AG04450 (cell line): ENCODE measurements at regions not wholly inside any gene's neighbourhood (a gene's known extent, or its start where the extent isn't known, plus 50 kb on each side); places are given as distances from the start of the nearest gene placed in this dataset.

ENCODE experiments used
- CTCF ChIA-PET: fragments of 300-600, 350-600 bp; formaldehyde crosslinking; extraction: SDS; loops from one replicate; lab custom pipeline; 2022; ENCODE audit warnings: antibody characterized with exemption, inconsistent platforms; lab: Charles Lee
- POLR2A ChIA-PET: fragments of 350-600 bp; formaldehyde crosslinking; extraction: SDS; loops from one replicate; lab custom pipeline; 2021; ENCODE audit warnings: antibody characterized with exemption, inconsistent platforms; lab: Yijun Ruan, JAX
- DNase-seq: peaks from one replicate; pipeline ENCODE4 v3.0.0-alpha.2; 2011; ENCODE audit warnings: low read depth, low spot score
- H3K27ac ChIP-seq: one replicate; pipeline ENCODE4 v1.5.1; 2012; ENCODE audit warnings: low read depth, low read length, control low read depth
- H3K27me3 ChIP-seq: one replicate; pipeline ENCODE4 v1.6.0; 2012; ENCODE audit warnings: low read length; ENCODE audit not compliant: control insufficient read depth, insufficient read depth
- H3K4me3 ChIP-seq: 2 replicates; pipeline ENCODE4 v1.5.1; 2011; ENCODE audit warnings: mild to moderate bottlenecking, low read depth, low read length, control low read depth
- H3K9me3 ChIP-seq: 2 replicates; pipeline ENCODE4 v1.5.1; 2012; ENCODE audit warnings: low read length; ENCODE audit not compliant: control insufficient read depth, insufficient read depth
- TF ChIP-seq, protein P1 (sequence below): IDR thresholded peaks from 2 replicates; pipeline ENCODE4 v1.5.1; 2011; ENCODE audit warnings: low read depth, low read length, control low read depth, inconsistent platforms

DNA sequence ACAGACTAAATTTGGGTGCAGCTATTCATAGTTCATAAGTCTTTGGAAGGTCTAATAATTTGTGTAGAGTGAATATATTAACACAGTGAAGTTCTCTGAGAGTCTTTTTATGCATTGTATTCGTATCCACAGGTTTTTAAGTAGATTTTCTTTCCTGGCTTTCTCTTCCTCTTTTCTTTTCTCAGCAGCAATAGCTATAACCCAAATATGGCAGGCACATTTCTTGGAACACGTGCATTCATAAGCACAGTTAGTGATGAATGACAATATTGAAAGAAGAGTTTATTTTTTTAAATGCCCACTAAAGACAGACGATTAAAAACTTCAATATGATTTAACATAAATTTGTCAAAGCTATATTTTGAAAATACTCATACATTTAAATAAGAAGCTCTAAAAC is 220.5 kb upstream of the MBL2 start:
- POLR2A ChIA-PET = no interaction called here
- CTCF ChIA-PET = interaction anchor here (1.0 kb wide), 1 partner anchor 8 kb away, joined by 4 read pairs; no protein-coding TSS in a partner anchor
- no peak overlapping the region for H3K4me3 ChIP-seq
- no peaks in the 10 kb centered on the region for H3K9me3 ChIP-seq
- DNase-seq = no peak
- no peaks in the 10 kb centered on the region for H3K27me3 ChIP-seq
- no peak overlapping the region for H3K27ac ChIP-seq
- TF ChIP-seq, protein P1, sequence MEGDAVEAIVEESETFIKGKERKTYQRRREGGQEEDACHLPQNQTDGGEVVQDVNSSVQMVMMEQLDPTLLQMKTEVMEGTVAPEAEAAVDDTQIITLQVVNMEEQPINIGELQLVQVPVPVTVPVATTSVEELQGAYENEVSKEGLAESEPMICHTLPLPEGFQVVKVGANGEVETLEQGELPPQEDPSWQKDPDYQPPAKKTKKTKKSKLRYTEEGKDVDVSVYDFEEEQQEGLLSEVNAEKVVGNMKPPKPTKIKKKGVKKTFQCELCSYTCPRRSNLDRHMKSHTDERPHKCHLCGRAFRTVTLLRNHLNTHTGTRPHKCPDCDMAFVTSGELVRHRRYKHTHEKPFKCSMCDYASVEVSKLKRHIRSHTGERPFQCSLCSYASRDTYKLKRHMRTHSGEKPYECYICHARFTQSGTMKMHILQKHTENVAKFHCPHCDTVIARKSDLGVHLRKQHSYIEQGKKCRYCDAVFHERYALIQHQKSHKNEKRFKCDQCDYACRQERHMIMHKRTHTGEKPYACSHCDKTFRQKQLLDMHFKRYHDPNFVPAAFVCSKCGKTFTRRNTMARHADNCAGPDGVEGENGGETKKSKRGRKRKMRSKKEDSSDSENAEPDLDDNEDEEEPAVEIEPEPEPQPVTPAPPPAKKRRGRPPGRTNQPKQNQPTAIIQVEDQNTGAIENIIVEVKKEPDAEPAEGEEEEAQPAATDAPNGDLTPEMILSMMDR = no peak

DNA sequence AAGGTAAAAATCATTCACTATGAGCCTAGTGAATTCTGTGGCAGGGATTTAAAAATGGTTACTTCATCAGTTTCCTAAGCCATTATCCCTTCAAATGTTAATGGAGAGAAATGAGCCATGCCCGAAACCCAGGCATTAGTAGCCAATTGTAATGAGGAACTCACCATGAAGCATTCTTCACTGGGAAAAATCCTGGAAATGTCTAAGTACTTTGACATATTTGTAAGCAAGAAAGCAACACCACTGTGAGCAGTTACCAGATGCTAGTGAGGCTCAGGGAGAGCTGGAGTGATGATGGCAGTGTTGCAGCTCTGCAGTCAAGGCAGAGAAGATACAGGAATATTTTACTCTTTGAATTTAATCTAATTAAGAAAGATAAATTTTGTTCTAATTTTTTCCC is 220.0 kb upstream of the MBL2 start:
- CTCF ChIA-PET = interaction anchor here (1.0 kb wide), 1 partner anchor 9 kb away, joined by 4 read pairs; no protein-coding TSS in a partner anchor
- DNase-seq = no peak

DNA sequence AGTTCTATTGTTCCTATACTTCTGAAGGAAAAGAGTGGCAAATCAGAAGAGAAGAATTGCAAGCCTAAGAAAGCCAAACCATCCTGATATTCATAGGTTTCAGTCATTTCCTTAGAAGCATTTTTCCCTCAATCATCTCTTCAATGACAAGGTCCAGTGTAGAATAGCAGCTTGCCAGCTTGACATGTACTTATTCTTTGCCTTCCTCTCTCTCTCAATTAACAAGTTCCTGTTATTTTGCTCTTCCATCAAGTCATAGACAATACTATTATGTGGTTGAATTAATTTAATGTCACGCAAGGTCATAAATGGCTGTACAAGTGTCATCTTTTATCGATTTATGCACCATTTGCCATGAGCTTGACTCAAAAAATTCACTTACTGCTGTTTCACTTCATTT is 216.3 kb upstream of the MBL2 start:
- Histone ChIP-seq H3K4me3 (no peak overlapping the region), H3K9me3 (no peaks in the 10 kb centered on the region), H3K27ac (no peak overlapping the region), H3K27me3 (no peaks in the 10 kb centered on the region)
- TF ChIP-seq, protein P1 = no peak
- ChIA-PET POLR2A (no interaction called here), CTCF (no interaction called here)
- no peak for DNase-seq

More for the DNA sequence above, 220.0 kb upstream of the MBL2 start:
- no peaks in the 10 kb centered on the region for H3K9me3 ChIP-seq
- no peak overlapping the region for H3K4me3 ChIP-seq
- no peaks in the 10 kb centered on the region for H3K27me3 ChIP-seq
- TF ChIP-seq, protein P1 = no peak
- POLR2A ChIA-PET = no interaction called here
- H3K27ac ChIP-seq = no peak overlapping the region

DNA sequence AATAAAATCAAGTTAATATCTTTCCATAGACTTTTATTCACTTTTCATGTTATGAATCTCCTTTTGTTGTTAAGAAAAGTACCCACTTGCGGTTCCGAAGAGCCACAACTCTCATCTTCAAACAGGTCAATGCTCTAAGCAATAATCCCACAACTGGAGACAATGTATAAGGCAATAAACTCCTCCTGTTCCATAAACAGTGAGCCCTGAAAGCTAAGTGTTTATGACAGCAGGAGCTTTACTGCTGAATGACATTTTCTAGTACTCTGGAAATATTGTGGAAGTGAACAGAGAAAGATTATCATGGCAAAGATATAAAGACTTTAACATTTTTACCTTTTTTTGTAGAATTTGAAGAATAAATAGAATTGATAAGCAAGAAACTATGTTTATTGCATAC is 213.5 kb upstream of the MBL2 start:
- no peaks in the 10 kb centered on the region for H3K9me3 ChIP-seq
- ChIA-PET CTCF (no interaction called here), POLR2A (no interaction called here)
- TF ChIP-seq, protein P1 = no peak
- H3K4me3 ChIP-seq = no peak overlapping the region
- H3K27ac ChIP-seq = no peak overlapping the region
- DNase-seq = no peak
- H3K27me3 ChIP-seq = no peaks in the 10 kb centered on the region

DNA sequence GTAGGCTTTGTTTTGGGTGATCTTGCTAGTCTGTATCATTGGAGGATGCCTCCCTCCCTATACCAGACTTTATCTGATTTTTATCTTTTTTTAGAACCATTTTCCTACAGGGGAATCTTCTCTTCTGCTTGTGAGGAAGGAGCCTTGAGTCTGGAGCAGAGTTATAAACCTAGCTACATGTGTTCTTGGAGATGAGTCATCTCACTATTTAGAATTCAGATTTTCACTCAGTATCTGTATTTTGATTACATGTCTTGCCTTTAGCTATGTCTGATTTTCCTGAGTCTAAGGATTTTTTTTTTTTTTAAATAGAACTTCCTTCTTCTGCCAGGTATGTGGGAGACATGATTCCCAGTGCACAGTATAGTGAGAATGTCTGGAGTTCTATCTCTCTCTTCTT is 211.6 kb upstream of the MBL2 start:
- ChIA-PET CTCF (no interaction called here), POLR2A (no interaction called here)
- TF ChIP-seq, protein P1 = no peak

More for the DNA sequence above, 211.6 kb upstream of the MBL2 start:
- no peak for DNase-seq
- H3K9me3 ChIP-seq = no peaks in the 10 kb centered on the region
- no peak overlapping the region for H3K4me3 ChIP-seq
- no peaks in the 10 kb centered on the region for H3K27me3 ChIP-seq
- H3K27ac ChIP-seq = no peak overlapping the region
